RWPE2 (cell line): ENCODE measurements at regions not wholly inside any gene's neighbourhood (a gene's known extent, or its start where the extent isn't known, plus 50 kb on each side); places are given as distances from the start of the nearest gene placed in this dataset.
A peak's percentile ranks its signal among the peaks of the same experiment; 100 is the strongest.

ENCODE experiments used
- ATAC-seq: fragments of 200-7000 bp; cut with Tn5 transposase; 3 replicates; pipeline ENCODE4 v1.9.1; 2021; ENCODE audit warnings: low read depth
- DNase-seq: peaks from one replicate; pipeline ENCODE4 v3.0.0-alpha.2; 2020; ENCODE audit warnings: low spot score
- H3K27ac ChIP-seq: fragments of 450-650 bp; 2 replicates; pipeline ENCODE4 v1.5.1; 2017; ENCODE audit warnings: mild to moderate bottlenecking; ENCODE audit not compliant: poor library complexity, severe bottlenecking
- H3K27me3 ChIP-seq: fragments of 250-450 bp; sonication (Bioruptor Pico); 2 replicates; pipeline ENCODE4 v1.5.1; 2021; ENCODE audit warnings: mild to moderate bottlenecking, moderate library complexity; ENCODE audit not compliant: insufficient read depth, poor library complexity, severe bottlenecking
- H3K36me3 ChIP-seq: fragments of 250-450 bp; sonication (Bioruptor Pico); 2 replicates; pipeline ENCODE4 v1.5.1; 2020; ENCODE audit warnings: low read depth, mild to moderate bottlenecking, moderate library complexity
- H3K4me1 ChIP-seq: fragments of 250-450 bp; sonication (Bioruptor Pico); 2 replicates; pipeline ENCODE4 v1.5.1; 2021; ENCODE audit warnings: mild to moderate bottlenecking, moderate library complexity; ENCODE audit not compliant: insufficient read depth, poor library complexity, severe bottlenecking
- H3K4me3 ChIP-seq: fragments of 250-450 bp; sonication (Bioruptor Pico); 2 replicates; pipeline ENCODE4 v1.5.1; 2021; ENCODE audit warnings: mild to moderate bottlenecking, moderate library complexity; ENCODE audit not compliant: severe bottlenecking
- H3K9me3 ChIP-seq: fragments of 250-450 bp; sonication (Bioruptor Pico); 2 replicates; pipeline ENCODE4 v1.5.1; 2021; ENCODE audit warnings: mild to moderate bottlenecking, moderate library complexity; ENCODE audit not compliant: severe bottlenecking
- TF ChIP-seq, protein P1 (sequence below): fragments of 450-650 bp; IDR thresholded peaks from one replicate; pipeline ENCODE4 v1.5.1; 2017; ENCODE audit warnings: mild to moderate bottlenecking, moderate library complexity; ENCODE audit not compliant: poor library complexity, severe bottlenecking

DNA sequence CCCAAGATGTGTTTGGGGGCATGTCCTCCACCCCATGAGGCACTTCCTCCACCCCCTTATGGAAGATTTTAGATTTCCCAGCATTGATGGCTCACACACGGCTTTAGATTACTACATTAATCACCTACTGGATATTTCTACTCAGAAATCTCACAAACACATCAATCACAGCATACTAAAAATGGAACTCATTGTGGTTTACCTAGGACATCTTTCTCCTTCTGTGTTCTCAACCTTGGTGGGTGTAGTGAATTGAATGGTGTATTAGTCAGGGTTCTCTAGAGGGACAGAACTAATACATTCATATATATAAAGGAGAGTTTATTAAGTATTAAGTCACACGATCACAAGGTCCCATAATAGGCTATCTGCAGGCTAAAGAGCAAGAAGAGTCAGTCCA is 82.1 kb upstream of the CYRIA start:
- Histone ChIP-seq H3K27ac (no peak overlapping the region), H3K36me3 (no peaks in the 10 kb centered on the region), H3K27me3 (no peaks in the 10 kb centered on the region), H3K9me3 (no peaks in the 10 kb centered on the region), H3K4me1 (no peaks in the 10 kb centered on the region), H3K4me3 (no peak overlapping the region)
- ATAC-seq = no peak
- TF ChIP-seq, protein P1, sequence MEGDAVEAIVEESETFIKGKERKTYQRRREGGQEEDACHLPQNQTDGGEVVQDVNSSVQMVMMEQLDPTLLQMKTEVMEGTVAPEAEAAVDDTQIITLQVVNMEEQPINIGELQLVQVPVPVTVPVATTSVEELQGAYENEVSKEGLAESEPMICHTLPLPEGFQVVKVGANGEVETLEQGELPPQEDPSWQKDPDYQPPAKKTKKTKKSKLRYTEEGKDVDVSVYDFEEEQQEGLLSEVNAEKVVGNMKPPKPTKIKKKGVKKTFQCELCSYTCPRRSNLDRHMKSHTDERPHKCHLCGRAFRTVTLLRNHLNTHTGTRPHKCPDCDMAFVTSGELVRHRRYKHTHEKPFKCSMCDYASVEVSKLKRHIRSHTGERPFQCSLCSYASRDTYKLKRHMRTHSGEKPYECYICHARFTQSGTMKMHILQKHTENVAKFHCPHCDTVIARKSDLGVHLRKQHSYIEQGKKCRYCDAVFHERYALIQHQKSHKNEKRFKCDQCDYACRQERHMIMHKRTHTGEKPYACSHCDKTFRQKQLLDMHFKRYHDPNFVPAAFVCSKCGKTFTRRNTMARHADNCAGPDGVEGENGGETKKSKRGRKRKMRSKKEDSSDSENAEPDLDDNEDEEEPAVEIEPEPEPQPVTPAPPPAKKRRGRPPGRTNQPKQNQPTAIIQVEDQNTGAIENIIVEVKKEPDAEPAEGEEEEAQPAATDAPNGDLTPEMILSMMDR = no peak
- no peak for DNase-seq

DNA sequence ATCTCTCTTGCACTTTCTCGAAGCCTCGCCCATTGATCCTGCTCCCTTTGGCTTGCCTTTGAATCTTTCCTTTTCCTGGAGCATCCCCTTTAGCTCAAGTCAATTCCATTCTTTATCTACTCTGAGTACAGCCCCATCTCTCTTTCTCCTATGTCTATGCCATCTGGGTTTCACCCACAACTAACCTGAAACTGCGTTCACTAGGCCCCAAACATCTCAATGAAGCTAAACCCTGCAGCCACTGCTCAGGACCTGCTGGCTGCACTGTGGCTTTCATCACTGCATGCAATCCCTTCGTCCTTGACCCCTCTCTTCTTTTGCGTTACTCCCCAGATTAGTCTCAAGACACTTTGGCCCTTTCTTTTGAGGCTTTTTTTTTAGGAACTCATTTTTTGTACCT is 81.6 kb upstream of the CYRIA start:
- Histone ChIP-seq H3K4me1 (no peaks in the 10 kb centered on the region), H3K4me3 (no peak overlapping the region), H3K36me3 (no peaks in the 10 kb centered on the region), H3K27ac (no peak overlapping the region), H3K9me3 (no peaks in the 10 kb centered on the region), H3K27me3 (no peaks in the 10 kb centered on the region)
- DNase-seq (no peak), ATAC-seq (no peak)
- TF ChIP-seq, protein P1 = no peak

DNA sequence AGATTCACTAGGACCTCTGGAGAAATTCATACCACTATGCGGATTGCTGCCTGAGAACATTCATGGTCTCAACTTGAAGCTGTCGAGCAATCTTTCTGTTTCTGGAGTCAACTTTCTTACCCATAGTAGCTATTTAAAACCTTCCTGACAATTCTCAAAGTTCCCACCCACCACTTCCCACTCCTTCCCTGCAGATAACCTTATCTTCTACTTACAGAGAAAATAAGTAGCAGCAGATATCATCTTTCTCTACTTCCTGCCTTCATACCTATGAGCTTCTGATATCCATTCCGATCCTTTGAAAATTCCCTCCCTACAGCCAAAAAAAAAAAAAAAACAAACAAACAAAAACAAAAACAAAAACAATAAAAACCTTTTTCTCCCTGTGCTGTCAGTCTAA is 81.2 kb upstream of the CYRIA start:
- no peaks in the 10 kb centered on the region for H3K27me3 ChIP-seq
- DNase-seq (no peak), ATAC-seq (no peak)
- TF ChIP-seq, protein P1 = no peak
- H3K4me1 ChIP-seq = no peaks in the 10 kb centered on the region
- H3K36me3 ChIP-seq = no peaks in the 10 kb centered on the region
- H3K27ac ChIP-seq = no peak overlapping the region
- H3K4me3 ChIP-seq = no peak overlapping the region
- H3K9me3 ChIP-seq = no peaks in the 10 kb centered on the region

DNA sequence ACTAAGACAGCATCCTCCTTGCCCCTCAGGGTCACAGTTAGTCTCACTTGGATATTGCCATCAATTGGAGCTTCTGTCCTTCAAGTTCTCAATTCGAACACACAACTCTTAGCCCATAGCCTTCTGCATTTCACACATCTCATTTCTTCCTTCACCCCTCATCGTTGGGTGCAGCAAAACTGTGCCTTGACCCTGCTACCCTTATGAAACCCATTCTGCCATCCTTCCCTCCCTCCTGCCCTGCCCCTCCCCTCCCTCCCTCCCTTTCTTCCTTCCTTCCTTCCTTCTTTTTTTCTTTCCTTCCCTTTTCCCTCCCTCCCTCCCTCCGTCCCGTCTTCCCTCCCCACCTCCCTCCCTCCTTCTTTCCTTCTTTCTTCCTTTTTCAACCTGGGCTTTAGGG is 80.7 kb upstream of the CYRIA start:
- H3K36me3 ChIP-seq = no peaks in the 10 kb centered on the region
- DNase-seq = no peak
- ATAC-seq = no peak
- no peak overlapping the region for H3K4me3 ChIP-seq
- H3K27me3 ChIP-seq = no peaks in the 10 kb centered on the region
- no peaks in the 10 kb centered on the region for H3K4me1 ChIP-seq
- TF ChIP-seq, protein P1 = no peak
- H3K27ac ChIP-seq = no peak overlapping the region
- no peaks in the 10 kb centered on the region for H3K9me3 ChIP-seq

DNA sequence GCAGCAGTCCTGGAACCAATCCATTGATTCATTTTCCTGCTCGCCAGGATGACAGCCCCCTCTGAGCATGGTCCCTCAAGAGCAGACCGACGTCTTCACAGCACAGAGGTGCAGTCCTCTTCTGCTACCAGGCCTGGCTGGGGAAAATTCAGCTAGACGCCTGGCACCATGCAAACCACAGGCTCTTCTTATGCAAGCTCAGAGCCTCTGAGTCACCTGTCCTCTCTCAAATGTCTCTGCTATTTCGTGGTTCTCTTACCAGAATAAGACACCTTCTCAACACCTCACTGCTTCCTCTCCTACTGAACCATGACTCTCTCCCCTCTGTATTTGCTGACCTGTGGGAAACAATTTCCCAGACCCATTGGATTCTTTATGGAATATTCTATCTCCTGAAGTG is 79.8 kb upstream of the CYRIA start:
- Histone ChIP-seq H3K4me3 (no peak overlapping the region), H3K36me3 (no peaks in the 10 kb centered on the region), H3K27ac (no peak overlapping the region), H3K27me3 (no peaks in the 10 kb centered on the region), H3K4me1 (no peaks in the 10 kb centered on the region), H3K9me3 (no peaks in the 10 kb centered on the region)
- ATAC-seq (peak; percentile 66), DNase-seq (no peak)
- TF ChIP-seq, protein P1 = no peak
